22Rv1 (cell line): ENCODE measurements at regions not wholly inside any gene's neighbourhood (a gene's known extent, or its start where the extent isn't known, plus 50 kb on each side); places are given as distances from the start of the nearest gene placed in this dataset.

Experiments used
- CTCF ChIP-seq: fragments of 450-650 bp; IDR thresholded peaks from 2 replicates; pipeline ENCODE4 v1.5.1; 2017; ENCODE audit warnings: mild to moderate bottlenecking
- ZFX ChIP-seq: fragments of 450-650 bp; IDR thresholded peaks from 2 replicates; pipeline ENCODE4 v1.6.1; 2017; ENCODE audit warnings: antibody characterized with exemption, borderline replicate concordance

DNA sequence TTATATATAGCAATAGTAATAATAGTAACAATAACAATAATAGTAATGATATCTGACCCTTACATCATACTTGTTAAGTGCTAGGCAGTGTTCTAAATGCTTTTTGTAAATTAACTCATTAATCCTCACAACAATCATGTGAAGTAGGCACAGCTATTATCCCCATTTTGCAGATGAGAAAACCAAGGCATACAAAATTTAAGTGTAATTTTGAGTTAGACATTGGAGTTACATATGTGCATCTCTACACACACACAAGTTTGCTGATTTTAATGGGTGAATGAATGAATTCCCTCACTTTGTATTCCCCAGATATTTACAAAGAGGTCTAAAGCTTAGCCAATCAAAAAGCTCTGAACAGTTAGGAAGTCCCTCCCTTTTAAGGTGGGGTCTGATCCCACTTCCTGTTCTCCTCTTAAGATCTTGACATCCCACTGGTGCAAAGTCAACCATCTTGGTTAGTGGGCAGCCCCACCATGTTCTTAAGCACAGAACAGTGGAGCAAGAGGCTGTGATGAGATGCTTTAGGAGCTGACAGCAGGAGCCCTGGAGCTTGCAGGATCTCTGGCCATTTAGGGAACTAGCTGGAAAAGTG lies 85.3 kb upstream of the FOXP4 start:
- TF ChIP-seq CTCF (no peak), ZFX (no peak)
